SU-DHL-6 (cell line): ENCODE measurements at regions not wholly inside any gene's neighbourhood (a gene's known extent, or its start where the extent isn't known, plus 50 kb on each side); places are given as distances from the start of the nearest gene placed in this dataset.

ENCODE experiments used
- H2AFZ ChIP-seq: fragments of 200-600 bp; sonication (generic); 2 replicates; pipeline ENCODE4 v1.6.1; 2014; ENCODE audit warnings: low read depth, mild to moderate bottlenecking, moderate library complexity, mixed read lengths, antibody characterized with exemption, low read length; ENCODE audit not compliant: severe bottlenecking
- H3F3A ChIP-seq: fragments of 200-600 bp; shearing (Covaris generic); 2 replicates; pipeline ENCODE4 v1.6.0; 2016; ENCODE audit warnings: antibody characterized with exemption, mild to moderate bottlenecking; ENCODE audit not compliant: insufficient read depth
- H3K27ac ChIP-seq: fragments of 200-600 bp; sonication (generic); 2 replicates; pipeline ENCODE4 v1.5.1; 2016; ENCODE audit warnings: low read depth, mild to moderate bottlenecking, low read length, moderate library complexity, mixed read lengths
- H3K27me3 ChIP-seq: fragments of 200-600 bp; sonication (generic), shearing (Covaris generic); 2 replicates; pipeline ENCODE4 v1.6.0; 2014; ENCODE audit warnings: mild to moderate bottlenecking, low read length
- H3K36me3 ChIP-seq: fragments of 200-600 bp; sonication (generic); 2 replicates; pipeline ENCODE4 v1.6.1; 2014; ENCODE audit warnings: mild to moderate bottlenecking, low read length, mixed read lengths
- H3K4me2 ChIP-seq: fragments of 300-600, 200-600 bp; shearing (Covaris generic), sonication (generic); 2 replicates; pipeline ENCODE4 v1.6.0; 2014; ENCODE audit warnings: low read length, low read depth, mild to moderate bottlenecking; ENCODE audit not compliant: poor library complexity, severe bottlenecking
- H3K4me3 ChIP-seq: fragments of 200-600 bp; sonication (generic); 2 replicates; pipeline ENCODE4 v1.5.1; 2014; ENCODE audit warnings: antibody characterized with exemption, low read length, mild to moderate bottlenecking, mixed read lengths; ENCODE audit not compliant: insufficient read depth, poor library complexity, severe bottlenecking
- H3K79me2 ChIP-seq: fragments of 200-600 bp; sonication (generic); 2 replicates; pipeline ENCODE4 v1.6.1; 2014; ENCODE audit warnings: mild to moderate bottlenecking, low read length, moderate library complexity; ENCODE audit not compliant: insufficient read depth
- H3K9ac ChIP-seq: fragments of 200-600 bp; sonication (generic); 2 replicates; pipeline ENCODE4 v1.7.0; 2014; ENCODE audit warnings: mild to moderate bottlenecking, low read length
- H3K9me2 ChIP-seq: fragments of 200-600 bp; sonication (generic); replicated peaks from 2 replicates; pipeline ENCODE4 v1.6.1; 2014; ENCODE audit warnings: low read length; ENCODE audit not compliant: insufficient read depth
- H3K9me3 ChIP-seq: fragments of 200-600 bp; sonication (generic); 2 replicates; pipeline ENCODE4 v1.6.1; 2014; ENCODE audit warnings: low read length, mixed read lengths; ENCODE audit not compliant: insufficient read depth
- H4K20me1 ChIP-seq: fragments of 200-600 bp; sonication (generic); 2 replicates; pipeline ENCODE4 v1.6.1; 2014; ENCODE audit warnings: low read depth, mild to moderate bottlenecking, antibody characterized with exemption, low read length, moderate library complexity, mixed read lengths
- EZH2phosphoT487 ChIP-seq: fragments of 200-600 bp; sonication (generic), shearing (Covaris generic); conservative IDR thresholded peaks from 2 replicates; pipeline ENCODE4 v1.6.1; 2018; ENCODE audit warnings: mild to moderate bottlenecking, antibody characterized with exemption, low read length, moderate library complexity, mixed read lengths
- TF ChIP-seq, protein P1 (sequence below): fragments of 200-600 bp; sonication (generic); IDR thresholded peaks from one replicate; pipeline ENCODE4 v1.5.1; 2017; ENCODE audit warnings: antibody characterized with exemption, mild to moderate bottlenecking, low read length, moderate library complexity; ENCODE audit not compliant: insufficient read depth, poor library complexity, severe bottlenecking

DNA sequence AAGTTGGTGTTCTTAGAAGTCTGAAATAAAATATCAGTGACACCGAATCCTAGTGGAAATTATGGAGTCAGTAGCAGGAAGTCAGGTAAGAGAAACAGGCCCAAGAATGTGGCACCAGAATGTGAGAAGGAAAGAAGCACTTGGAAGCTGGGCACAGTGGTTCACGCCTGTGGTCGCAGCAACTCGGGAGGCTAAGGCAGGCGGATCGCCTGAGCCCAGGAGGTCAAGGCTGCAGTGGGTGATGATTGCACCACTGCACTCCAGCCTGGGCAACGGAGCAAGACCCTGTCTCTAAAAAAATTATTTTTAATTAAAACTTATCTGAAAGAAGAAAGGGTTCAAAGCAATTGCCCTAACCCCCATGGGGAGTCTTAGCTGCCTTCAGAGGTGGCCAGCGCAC, 268.3 kb upstream of the SALL3 start:
- H3K9me2 ChIP-seq = no peaks in the 10 kb centered on the region
- no peaks in the 10 kb centered on the region for H3K79me2 ChIP-seq
- no peaks in the 10 kb centered on the region for H3K27me3 ChIP-seq
- no peak overlapping the region for H2AFZ ChIP-seq
- no peak overlapping the region for H3K9ac ChIP-seq
- no peak overlapping the region for H3K4me2 ChIP-seq
- H3F3A ChIP-seq = no peaks in the 10 kb centered on the region
- no peaks in the 10 kb centered on the region for H4K20me1 ChIP-seq
- no peaks in the 10 kb centered on the region for H3K36me3 ChIP-seq
- H3K4me3 ChIP-seq = no peak overlapping the region
- TF ChIP-seq, protein P1, sequence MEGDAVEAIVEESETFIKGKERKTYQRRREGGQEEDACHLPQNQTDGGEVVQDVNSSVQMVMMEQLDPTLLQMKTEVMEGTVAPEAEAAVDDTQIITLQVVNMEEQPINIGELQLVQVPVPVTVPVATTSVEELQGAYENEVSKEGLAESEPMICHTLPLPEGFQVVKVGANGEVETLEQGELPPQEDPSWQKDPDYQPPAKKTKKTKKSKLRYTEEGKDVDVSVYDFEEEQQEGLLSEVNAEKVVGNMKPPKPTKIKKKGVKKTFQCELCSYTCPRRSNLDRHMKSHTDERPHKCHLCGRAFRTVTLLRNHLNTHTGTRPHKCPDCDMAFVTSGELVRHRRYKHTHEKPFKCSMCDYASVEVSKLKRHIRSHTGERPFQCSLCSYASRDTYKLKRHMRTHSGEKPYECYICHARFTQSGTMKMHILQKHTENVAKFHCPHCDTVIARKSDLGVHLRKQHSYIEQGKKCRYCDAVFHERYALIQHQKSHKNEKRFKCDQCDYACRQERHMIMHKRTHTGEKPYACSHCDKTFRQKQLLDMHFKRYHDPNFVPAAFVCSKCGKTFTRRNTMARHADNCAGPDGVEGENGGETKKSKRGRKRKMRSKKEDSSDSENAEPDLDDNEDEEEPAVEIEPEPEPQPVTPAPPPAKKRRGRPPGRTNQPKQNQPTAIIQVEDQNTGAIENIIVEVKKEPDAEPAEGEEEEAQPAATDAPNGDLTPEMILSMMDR = no peak
- no peak for TF ChIP-seq EZH2phosphoT487
- no peak overlapping the region for H3K27ac ChIP-seq
- no peaks in the 10 kb centered on the region for H3K9me3 ChIP-seq

GRCh38 chr18:78711971-78712370, 267.6 kb upstream of the SALL3 start:
- Histone ChIP-seq H3K9ac (no peak overlapping the region), H3K27me3 (no peaks in the 10 kb centered on the region), H3F3A (no peaks in the 10 kb centered on the region), H3K9me3 (no peaks in the 10 kb centered on the region), H4K20me1 (no peaks in the 10 kb centered on the region), H3K27ac (no peak overlapping the region), H3K4me2 (no peak overlapping the region), H3K9me2 (no peaks in the 10 kb centered on the region), H3K4me3 (no peak overlapping the region), H2AFZ (no peak overlapping the region), H3K36me3 (no peaks in the 10 kb centered on the region), H3K79me2 (no peaks in the 10 kb centered on the region)
- no peak for TF ChIP-seq EZH2phosphoT487
- TF ChIP-seq, protein P1 = no peak

GRCh38 chr18:78713069-78713468, 266.5 kb upstream of the SALL3 start:
- no peaks in the 10 kb centered on the region for H3K9me2 ChIP-seq
- H3K27me3 ChIP-seq = no peaks in the 10 kb centered on the region
- no peak for TF ChIP-seq EZH2phosphoT487
- TF ChIP-seq, protein P1 = no peak
- no peak overlapping the region for H3K9ac ChIP-seq
- no peaks in the 10 kb centered on the region for H3K9me3 ChIP-seq
- H3K27ac ChIP-seq = no peak overlapping the region
- no peaks in the 10 kb centered on the region for H3K36me3 ChIP-seq
- no peaks in the 10 kb centered on the region for H3K79me2 ChIP-seq
- no peak overlapping the region for H3K4me2 ChIP-seq
- H3K4me3 ChIP-seq = no peak overlapping the region
- H4K20me1 ChIP-seq = no peaks in the 10 kb centered on the region
- no peak overlapping the region for H2AFZ ChIP-seq
- H3F3A ChIP-seq = no peaks in the 10 kb centered on the region
